Stimulated activated CD8-positive, alpha-beta memory T cell treated with anti-CD3 and anti-CD28 coated beads, Interleukin-12 subunit alpha, Interleukin-12 subunit beta, amount 100 ng/mL, for 1 hour (primary cell): ENCODE measurements at regions not wholly inside any gene's neighbourhood (a gene's known extent, or its start where the extent isn't known, plus 50 kb on each side); places are given as distances from the start of the nearest gene placed in this dataset.

Experiments
- DNase-seq: peaks from one replicate; pipeline ENCODE4 v3.0.0-alpha.2; 2020; ENCODE audit warnings: low read depth

- no peak for DNase-seq
These were observed 362.8 kb downstream of the CBLN2 start for GRCh38 chr18:72181241-72181764.

GRCh38 chr18:72180689-72181088 is 363.5 kb downstream of the CBLN2 start:
- DNase-seq = no peak

- DNase-seq = no peak
These were observed 369.0 kb downstream of the CBLN2 start for GRCh38 chr18:72174972-72175649.

- DNase-seq = no peak
These were observed 372.5 kb downstream of the CBLN2 start for GRCh38 chr18:72171596-72171995.

GRCh38 chr18:72161691-72162090 is 382.5 kb downstream of the CBLN2 start:
- no peak for DNase-seq

- no peak for DNase-seq
These were observed 383.4 kb downstream of the CBLN2 start for GRCh38 chr18:72160510-72161445.

- DNase-seq = no peak
These were observed 388.8 kb downstream of the CBLN2 start for GRCh38 chr18:72155327-72155726.

- no peak for DNase-seq
These were observed 389.2 kb downstream of the CBLN2 start for GRCh38 chr18:72154926-72155325.

GRCh38 chr18:72152935-72153334 is 391.2 kb downstream of the CBLN2 start:
- DNase-seq = no peak

- DNase-seq = no peak
These were observed 396.3 kb downstream of the CBLN2 start for GRCh38 chr18:72147830-72148229.

- no peak for DNase-seq
These were observed 404.1 kb downstream of the CBLN2 start for GRCh38 chr18:72140007-72140406.

- DNase-seq = no peak
These were observed 415.5 kb downstream of the CBLN2 start for GRCh38 chr18:72128649-72129048.

GRCh38 chr18:72122103-72122502 is 422.0 kb downstream of the CBLN2 start:
- DNase-seq = no peak

- DNase-seq = no peak
These were observed 425.1 kb downstream of the CBLN2 start for GRCh38 chr18:72119082-72119481.

GRCh38 chr18:72114801-72115594 is 429.1 kb downstream of the CBLN2 start:
- DNase-seq = no peak

GRCh38 chr18:72107647-72108383 is 436.3 kb downstream of the CBLN2 start:
- no peak for DNase-seq

GRCh38 chr18:72104851-72105250 is 439.3 kb downstream of the CBLN2 start:
- DNase-seq = no peak

- DNase-seq = no peak
These were observed 441.7 kb downstream of the CBLN2 start for GRCh38 chr18:72102412-72102811.

- DNase-seq = no peak
These were observed 443.6 kb downstream of the CBLN2 start for GRCh38 chr18:72100465-72101004.

- no peak for DNase-seq
These were observed 452.8 kb downstream of the CBLN2 start for GRCh38 chr18:72091369-72091768.

- no peak for DNase-seq
These were observed 454.7 kb downstream of the CBLN2 start for GRCh38 chr18:72089432-72089831.
